ENCODE measurements at regions not wholly inside any gene's neighbourhood (a gene's known extent, or its start where the extent isn't known, plus 50 kb on each side); places are given as distances from the start of the nearest gene placed in this dataset.

DNA sequence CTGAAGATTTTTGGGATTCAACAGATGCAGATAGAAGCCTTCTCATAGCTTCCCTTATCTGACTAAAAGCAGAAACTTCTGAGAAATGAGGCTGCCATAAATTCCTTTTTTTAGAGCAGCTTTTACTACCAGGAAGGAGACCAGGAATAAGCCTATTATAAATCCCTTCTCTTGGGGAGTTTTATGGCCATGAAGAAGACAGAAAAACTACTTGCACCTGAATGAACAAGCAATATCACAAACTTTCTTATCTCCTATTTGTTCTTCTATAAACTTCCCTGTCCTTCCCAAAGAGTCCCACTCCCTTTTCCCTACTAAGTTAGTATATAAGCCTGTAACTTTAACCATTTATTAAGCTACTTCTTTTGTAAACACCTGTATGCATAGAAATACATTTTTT is 603.1 kb downstream of the NSUN3 start:
- TF ChIP-seq, protein P1, sequence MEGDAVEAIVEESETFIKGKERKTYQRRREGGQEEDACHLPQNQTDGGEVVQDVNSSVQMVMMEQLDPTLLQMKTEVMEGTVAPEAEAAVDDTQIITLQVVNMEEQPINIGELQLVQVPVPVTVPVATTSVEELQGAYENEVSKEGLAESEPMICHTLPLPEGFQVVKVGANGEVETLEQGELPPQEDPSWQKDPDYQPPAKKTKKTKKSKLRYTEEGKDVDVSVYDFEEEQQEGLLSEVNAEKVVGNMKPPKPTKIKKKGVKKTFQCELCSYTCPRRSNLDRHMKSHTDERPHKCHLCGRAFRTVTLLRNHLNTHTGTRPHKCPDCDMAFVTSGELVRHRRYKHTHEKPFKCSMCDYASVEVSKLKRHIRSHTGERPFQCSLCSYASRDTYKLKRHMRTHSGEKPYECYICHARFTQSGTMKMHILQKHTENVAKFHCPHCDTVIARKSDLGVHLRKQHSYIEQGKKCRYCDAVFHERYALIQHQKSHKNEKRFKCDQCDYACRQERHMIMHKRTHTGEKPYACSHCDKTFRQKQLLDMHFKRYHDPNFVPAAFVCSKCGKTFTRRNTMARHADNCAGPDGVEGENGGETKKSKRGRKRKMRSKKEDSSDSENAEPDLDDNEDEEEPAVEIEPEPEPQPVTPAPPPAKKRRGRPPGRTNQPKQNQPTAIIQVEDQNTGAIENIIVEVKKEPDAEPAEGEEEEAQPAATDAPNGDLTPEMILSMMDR (IDR thresholded peaks at IDR 0.05), result no peak
- no peak for TF ChIP-seq POLR2A (IDR thresholded peaks at IDR 0.05)
